ENCODE measurements at regions not wholly inside any gene's neighbourhood (a gene's known extent, or its start where the extent isn't known, plus 50 kb on each side); places are given as distances from the start of the nearest gene placed in this dataset.

- no peak for DNase-seq
- intact Hi-C loops (cut with DNase I), result no loop called here
These were observed 120.8 kb upstream of the ZNF608 start for GRCh38 chr5:124867137-124867704.

- DNase-seq, result no peak
- intact Hi-C loops (cut with DNase I), result no loop called here
These were observed 122.2 kb upstream of the ZNF608 start for GRCh38 chr5:124868676-124869075.

- intact Hi-C loops (cut with DNase I), result no loop called here
- DNase-seq, result no peak
These were observed 123.1 kb upstream of the ZNF608 start for GRCh38 chr5:124869426-124870033.

- intact Hi-C loops (cut with DNase I), result no loop called here
- DNase-seq, result no peak
These were observed 123.6 kb upstream of the ZNF608 start for GRCh38 chr5:124870070-124870469.

GRCh38 chr5:124871303-124871702, 124.9 kb upstream of the ZNF608 start:
- intact Hi-C loops (cut with DNase I), result no loop called here
- peak in 14 of 42 donors; percentile 24 to 72 (median 44) for DNase-seq

- no peak for DNase-seq
- intact Hi-C loops (cut with DNase I), result no loop called here
These were observed 125.6 kb upstream of the ZNF608 start for GRCh38 chr5:124872086-124872485.

GRCh38 chr5:124872615-124873014, 126.2 kb upstream of the ZNF608 start:
- intact Hi-C loops (cut with DNase I), result no loop called here

GRCh38 chr5:124873188-124873587, 126.7 kb upstream of the ZNF608 start:
- no peak for DNase-seq
- intact Hi-C loops (cut with DNase I), result no loop called here

More at GRCh38 chr5:124872615-124873014, 126.2 kb upstream of the ZNF608 start:
- no peak for DNase-seq

- intact Hi-C loops (cut with DNase I), result no loop called here
- no peak for DNase-seq
These were observed 127.3 kb upstream of the ZNF608 start for GRCh38 chr5:124873713-124874112.

- intact Hi-C loops (cut with DNase I), result no loop called here
- peak in 1 of 42 donors; percentile 2 for DNase-seq
These were observed 130.1 kb upstream of the ZNF608 start for GRCh38 chr5:124876566-124876965.

GRCh38 chr5:124876983-124877382, 130.5 kb upstream of the ZNF608 start:
- intact Hi-C loops (cut with DNase I), result no loop called here
- peak in 1 of 42 donors; percentile 8 for DNase-seq

- DNase-seq, result peak in 1 of 42 donors; percentile 9
- intact Hi-C loops (cut with DNase I), result no loop called here
These were observed 131.2 kb upstream of the ZNF608 start for GRCh38 chr5:124877501-124878146.

GRCh38 chr5:124878583-124879342, 132.3 kb upstream of the ZNF608 start:
- DNase-seq, result peak in 1 of 42 donors; percentile 5
- intact Hi-C loops (cut with DNase I), result no loop called here

GRCh38 chr5:124880903-124881697, 134.7 kb upstream of the ZNF608 start:
- intact Hi-C loops (cut with DNase I), result no loop called here
- DNase-seq, result peak in 7 of 42 donors; percentile 12 to 45 (median 25)

- no peak for DNase-seq
- intact Hi-C loops (cut with DNase I), result no loop called here
These were observed 137.2 kb upstream of the ZNF608 start for GRCh38 chr5:124883681-124884080.

GRCh38 chr5:124884114-124884513, 137.7 kb upstream of the ZNF608 start:
- DNase-seq, result no peak
- intact Hi-C loops (cut with DNase I), result no loop called here

GRCh38 chr5:124885490-124885889, 139.1 kb upstream of the ZNF608 start:
- DNase-seq, result no peak
- intact Hi-C loops (cut with DNase I), result no loop called here

- peak in 30 of 42 donors; percentile 27 to 77 (median 47) for DNase-seq
- intact Hi-C loops (cut with DNase I), result no loop called here
These were observed 140.8 kb upstream of the ZNF608 start for GRCh38 chr5:124887223-124887622.

- DNase-seq, result peak in 19 of 42 donors; percentile 21 to 66 (median 43)
These were observed 141.6 kb upstream of the ZNF608 start for GRCh38 chr5:124888050-124888506.

More at GRCh38 chr5:124888050-124888506, 141.6 kb upstream of the ZNF608 start:
- intact Hi-C loops (cut with DNase I), result no loop called here

Data from head of caudate nucleus (tissue), 42 donors.